ENCODE measurements at regions not wholly inside any gene's neighbourhood (a gene's known extent, or its start where the extent isn't known, plus 50 kb on each side); places are given as distances from the start of the nearest gene placed in this dataset.
"Not testable (repeated sequence)": the region's sequence is repeated elsewhere in the genome, so short reads cannot be mapped to it uniquely, and the experiment has no call there.

DNA sequence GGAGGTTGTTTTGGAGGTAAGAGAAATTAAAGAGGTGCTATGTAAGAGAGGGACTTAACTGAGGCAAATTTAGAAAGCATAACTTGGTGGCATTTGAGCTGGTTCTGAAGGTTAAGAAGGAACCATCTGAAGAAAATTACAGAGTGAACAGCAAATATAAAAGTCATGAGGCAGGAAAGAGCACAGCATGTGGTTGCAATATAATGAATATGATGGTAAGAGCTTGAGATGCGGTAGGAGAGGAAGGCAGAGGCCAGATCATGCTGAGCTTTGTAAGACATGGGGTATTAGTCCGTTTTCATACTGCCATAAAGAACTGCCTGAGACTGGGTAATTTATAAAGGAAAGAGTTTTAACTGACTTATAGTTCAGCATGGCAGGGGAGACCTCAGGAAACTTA lies 279.1 kb downstream of the UTRN start:
- H3K9me3 ChIP-seq, result no peaks in the 10 kb centered on the region
- no peak overlapping the region for H3K27ac ChIP-seq
- 94 to 100% (median 97%) methylated on average over 2 of the region's 2 CpGs for WGBS, 5 donors
- H3K4me3 ChIP-seq, result no peak overlapping the region
- H3K4me1 ChIP-seq, result peaks cover 0 to 13% (median 4%) of the 10 kb centered on the region in 4 donors
- intact Hi-C loops (cut with DNase I; ENCODE audit: low total_unique reads), result no loop called here
- peaks cover 0 to 28% (median 20%) of the 10 kb centered on the region in 4 donors for H3K36me3 ChIP-seq
- TF ChIP-seq EP300 (IDR thresholded peaks at IDR 0.05) (no peak), POLR2AphosphoS5 (IDR thresholded peaks at IDR 0.05) (no peak), POLR2A (IDR thresholded peaks at IDR 0.05) (no peak)
- TF ChIP-seq, protein P1, sequence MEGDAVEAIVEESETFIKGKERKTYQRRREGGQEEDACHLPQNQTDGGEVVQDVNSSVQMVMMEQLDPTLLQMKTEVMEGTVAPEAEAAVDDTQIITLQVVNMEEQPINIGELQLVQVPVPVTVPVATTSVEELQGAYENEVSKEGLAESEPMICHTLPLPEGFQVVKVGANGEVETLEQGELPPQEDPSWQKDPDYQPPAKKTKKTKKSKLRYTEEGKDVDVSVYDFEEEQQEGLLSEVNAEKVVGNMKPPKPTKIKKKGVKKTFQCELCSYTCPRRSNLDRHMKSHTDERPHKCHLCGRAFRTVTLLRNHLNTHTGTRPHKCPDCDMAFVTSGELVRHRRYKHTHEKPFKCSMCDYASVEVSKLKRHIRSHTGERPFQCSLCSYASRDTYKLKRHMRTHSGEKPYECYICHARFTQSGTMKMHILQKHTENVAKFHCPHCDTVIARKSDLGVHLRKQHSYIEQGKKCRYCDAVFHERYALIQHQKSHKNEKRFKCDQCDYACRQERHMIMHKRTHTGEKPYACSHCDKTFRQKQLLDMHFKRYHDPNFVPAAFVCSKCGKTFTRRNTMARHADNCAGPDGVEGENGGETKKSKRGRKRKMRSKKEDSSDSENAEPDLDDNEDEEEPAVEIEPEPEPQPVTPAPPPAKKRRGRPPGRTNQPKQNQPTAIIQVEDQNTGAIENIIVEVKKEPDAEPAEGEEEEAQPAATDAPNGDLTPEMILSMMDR (IDR thresholded peaks at IDR 0.05), result no peak
- H3K27me3 ChIP-seq, result no peaks in the 10 kb centered on the region
- DNase-seq, result no peak

- intact Hi-C loops (cut with DNase I; ENCODE audit: low total_unique reads), result no loop called here
- no peaks in the 10 kb centered on the region for H3K27me3 ChIP-seq
- TF ChIP-seq, protein P1 (IDR thresholded peaks at IDR 0.05), result no peak
- TF ChIP-seq POLR2A (IDR thresholded peaks at IDR 0.05), result no peak
- TF ChIP-seq POLR2AphosphoS5 (IDR thresholded peaks at IDR 0.05), result no peak
- TF ChIP-seq EP300 (IDR thresholded peaks at IDR 0.05), result no peak
- H3K36me3 ChIP-seq, result peaks cover 0 to 41% (median 31%) of the 10 kb centered on the region in 4 donors
- no peaks in the 10 kb centered on the region for H3K4me1 ChIP-seq
- 87 to 98% (median 97%) methylated on average over 3 of the region's 3 CpGs for WGBS, 5 donors
- no peak for DNase-seq
- H3K9me3 ChIP-seq, result no peaks in the 10 kb centered on the region
- no peak overlapping the region for H3K27ac ChIP-seq
- no peak overlapping the region for H3K4me3 ChIP-seq
Observed at GRCh38 chr6:144566868-144567615, 281.9 kb downstream of the UTRN start.

- Histone ChIP-seq H3K4me1 (no peaks in the 10 kb centered on the region), H3K9me3 (no peaks in the 10 kb centered on the region), H3K27me3 (no peaks in the 10 kb centered on the region), H3K4me3 (no peak overlapping the region), H3K27ac (no peak overlapping the region), H3K36me3 (peaks cover 0 to 42% (median 25%) of the 10 kb centered on the region in 4 donors)
- WGBS, 5 donors, result 95 to 97% (median 96%) methylated on average over 8 of the region's 8 CpGs
- TF ChIP-seq POLR2A (IDR thresholded peaks at IDR 0.05) (no peak), EP300 (IDR thresholded peaks at IDR 0.05) (no peak)
- TF ChIP-seq, protein P1 (IDR thresholded peaks at IDR 0.05), result no peak
- DNase-seq, result no peak
- intact Hi-C loops (cut with DNase I; ENCODE audit: low total_unique reads), result no loop called here
Observed at GRCh38 chr6:144568241-144568640, 283.1 kb downstream of the UTRN start.

DNA sequence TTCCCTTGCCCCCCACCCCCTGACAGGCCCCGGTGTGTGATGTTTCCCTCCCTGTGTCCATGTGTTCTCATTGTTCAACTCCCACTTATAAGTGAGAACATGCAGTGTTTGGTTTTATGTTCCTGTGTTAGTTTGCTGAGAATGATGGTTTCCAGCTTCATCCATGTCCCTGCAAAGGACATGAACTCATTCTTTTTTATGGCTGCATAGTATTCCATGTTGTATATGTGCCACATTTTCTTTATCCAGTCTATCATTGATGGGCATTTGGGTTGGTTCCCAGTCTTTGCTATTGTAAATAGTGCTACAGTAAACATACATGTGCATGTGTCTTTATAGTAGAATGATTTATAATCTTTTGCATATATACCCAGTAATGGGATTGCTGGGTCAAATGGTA lies 287.4 kb downstream of the UTRN start:
- H3K27ac ChIP-seq; intact Hi-C loops (cut with DNase I; ENCODE audit: low total_unique reads); H3K4me1 ChIP-seq; H3K4me3 ChIP-seq; DNase-seq; H3K9me3 ChIP-seq; H3K27me3 ChIP-seq: not testable (repeated sequence)
- H3K36me3 ChIP-seq, result peaks cover 0 to 34% (median 26%) of the 10 kb centered on the region in 4 donors
- 93 to 100% (median 100%) methylated on average over 1 of the region's 1 CpG for WGBS, 5 donors

DNA sequence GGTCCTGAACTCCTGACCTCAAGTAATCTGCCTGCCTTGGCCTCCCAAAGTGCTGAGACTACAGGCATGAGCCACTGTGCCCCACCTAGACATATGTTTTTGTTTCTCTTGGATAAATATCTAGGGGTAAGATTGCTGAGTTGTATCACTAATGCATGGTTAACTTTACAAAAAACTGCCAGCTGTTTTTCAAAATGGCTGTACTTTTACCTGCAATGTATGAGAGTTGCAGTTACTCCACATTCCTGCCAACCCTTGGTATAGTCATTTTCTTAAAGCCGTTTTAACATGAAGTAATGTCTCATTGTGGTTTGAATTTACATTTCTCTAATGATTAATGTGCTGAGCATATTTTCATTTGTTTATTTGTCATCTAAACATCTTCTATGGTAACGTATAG lies 289.7 kb downstream of the UTRN start:
- H3K27ac ChIP-seq, result no peak overlapping the region
- intact Hi-C loops (cut with DNase I; ENCODE audit: low total_unique reads), result no loop called here
- H3K27me3 ChIP-seq, result no peaks in the 10 kb centered on the region
- H3K9me3 ChIP-seq, result no peaks in the 10 kb centered on the region
- no peak for DNase-seq
- TF ChIP-seq, protein P1 (IDR thresholded peaks at IDR 0.05), result no peak
- TF ChIP-seq POLR2A (IDR thresholded peaks at IDR 0.05), result no peak
- no peaks in the 10 kb centered on the region for H3K4me1 ChIP-seq
- H3K36me3 ChIP-seq, result peaks cover 0 to 40% (median 33%) of the 10 kb centered on the region in 4 donors
- WGBS, 5 donors, result 56 to 90% (median 81%) methylated on average over 2 of the region's 2 CpGs
- H3K4me3 ChIP-seq, result no peak overlapping the region
